ENCODE measurements at regions not wholly inside any gene's neighbourhood (a gene's known extent, or its start where the extent isn't known, plus 50 kb on each side); places are given as distances from the start of the nearest gene placed in this dataset.

DNA sequence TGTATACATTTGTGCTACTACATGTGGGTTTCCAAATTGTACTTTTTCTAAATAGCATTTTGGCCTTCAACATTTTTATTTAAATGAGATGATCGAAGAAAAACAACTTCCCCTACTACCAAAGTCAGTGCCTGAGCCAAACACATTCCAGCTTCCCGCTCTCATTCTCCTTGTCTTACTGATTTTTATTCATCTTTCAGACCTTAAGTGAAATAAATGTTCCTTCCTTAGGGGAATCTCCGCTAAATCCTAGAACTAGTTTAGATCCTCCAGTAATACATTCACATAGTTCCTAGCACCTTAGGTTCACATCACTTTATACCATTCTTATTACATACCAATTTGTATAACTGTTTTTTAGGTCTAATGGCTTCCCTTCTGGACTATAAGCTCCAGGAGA, 122.3 kb upstream of the COL3A1 start:
- Histone ChIP-seq H2AFZ (ENCODE audit: low read length) (no peak overlapping the region), H3K36me3 (ENCODE audit: control insufficient read depth, insufficient read depth, low read length) (no peaks in the 10 kb centered on the region), H3K27ac (ENCODE audit: insufficient read depth, low read length) (no peak overlapping the region), H3K4me3 (replicated peaks in 1 of 4; ENCODE audit: control extremely low read depth in 1 of 4, insufficient read depth in 1 of 4, low read depth in 3 of 4, low read length in 4 of 4) (no peak overlapping the region), H3K9me3 (ENCODE audit: control insufficient read depth, insufficient read depth, low read depth, low read length) (no peaks in the 10 kb centered on the region), H3K27me3 (ENCODE audit: control insufficient read depth, insufficient read depth, low read length) (no peaks in the 10 kb centered on the region), H3K4me1 (ENCODE audit: control insufficient read depth, extremely low read depth, insufficient read depth, low read length) (peaks cover 5% of the 10 kb centered on the region), H3K79me2 (ENCODE audit: control insufficient read depth, insufficient read depth, low read length) (no peaks in the 10 kb centered on the region), H3K9ac (ENCODE audit: insufficient read depth, low read length) (no peak overlapping the region), H4K20me1 (ENCODE audit: control insufficient read depth, extremely low read depth, insufficient read depth, low read length) (no peaks in the 10 kb centered on the region), H3K4me2 (ENCODE audit: extremely low read depth, insufficient read depth, low read length) (no peak overlapping the region)
- no peak for TF ChIP-seq EZH2 (IDR thresholded peaks at IDR 0.05; ENCODE audit: low read length, missing control alignments)
- TF ChIP-seq CTCF (conservative IDR thresholded peaks at IDR 0.05 in 1 of 2, IDR thresholded peaks at IDR 0.05 in 1 of 2; ENCODE audit: low read depth in 1 of 2, low read length in 2 of 2): no peak
- DNase-seq (ENCODE audit: low read depth in 2 of 2): peak in 1 of 2 donors; percentile 8

DNA sequence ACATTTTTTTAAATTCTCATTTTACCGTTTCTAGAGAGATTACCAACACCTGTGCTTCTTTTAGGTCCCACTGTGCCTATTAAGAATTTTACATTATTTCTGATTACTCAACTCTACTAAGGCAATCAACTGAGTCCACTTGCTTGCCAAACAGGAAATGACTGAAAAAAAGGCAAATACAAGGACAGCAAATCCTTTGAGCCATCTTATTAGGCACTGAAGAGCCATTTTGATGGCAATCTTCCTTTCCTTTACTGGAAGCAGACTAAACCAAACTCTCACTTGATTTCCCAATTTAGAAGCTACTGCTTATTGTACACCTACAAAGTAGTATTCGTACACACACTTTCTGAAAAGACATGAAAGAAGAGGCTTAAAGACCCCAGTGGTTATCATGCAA, 121.4 kb upstream of the COL3A1 start:
- H4K20me1 ChIP-seq (ENCODE audit: control insufficient read depth, extremely low read depth, insufficient read depth, low read length): no peaks in the 10 kb centered on the region
- peak overlapping the region; percentile 44 for H3K4me2 ChIP-seq (ENCODE audit: extremely low read depth, insufficient read depth, low read length)
- no peak overlapping the region for H3K4me3 ChIP-seq (replicated peaks in 1 of 4; ENCODE audit: control extremely low read depth in 1 of 4, insufficient read depth in 1 of 4, low read depth in 3 of 4, low read length in 4 of 4)
- no peak overlapping the region for H3K9ac ChIP-seq (ENCODE audit: insufficient read depth, low read length)
- no peaks in the 10 kb centered on the region for H3K27me3 ChIP-seq (ENCODE audit: control insufficient read depth, insufficient read depth, low read length)
- H3K9me3 ChIP-seq (ENCODE audit: control insufficient read depth, insufficient read depth, low read depth, low read length): no peaks in the 10 kb centered on the region
- peak; percentile 20 to 47 for DNase-seq (ENCODE audit: low read depth in 2 of 2)
- no peak for TF ChIP-seq CTCF (conservative IDR thresholded peaks at IDR 0.05 in 1 of 2, IDR thresholded peaks at IDR 0.05 in 1 of 2; ENCODE audit: low read depth in 1 of 2, low read length in 2 of 2)
- no peak for TF ChIP-seq EZH2 (IDR thresholded peaks at IDR 0.05; ENCODE audit: low read length, missing control alignments)
- no peaks in the 10 kb centered on the region for H3K79me2 ChIP-seq (ENCODE audit: control insufficient read depth, insufficient read depth, low read length)
- no peak overlapping the region for H2AFZ ChIP-seq (ENCODE audit: low read length)
- H3K36me3 ChIP-seq (ENCODE audit: control insufficient read depth, insufficient read depth, low read length): no peaks in the 10 kb centered on the region
- peak overlapping the region; percentile 73 for H3K27ac ChIP-seq (ENCODE audit: insufficient read depth, low read length)
- peaks cover 5% of the 10 kb centered on the region for H3K4me1 ChIP-seq (ENCODE audit: control insufficient read depth, extremely low read depth, insufficient read depth, low read length)

DNA sequence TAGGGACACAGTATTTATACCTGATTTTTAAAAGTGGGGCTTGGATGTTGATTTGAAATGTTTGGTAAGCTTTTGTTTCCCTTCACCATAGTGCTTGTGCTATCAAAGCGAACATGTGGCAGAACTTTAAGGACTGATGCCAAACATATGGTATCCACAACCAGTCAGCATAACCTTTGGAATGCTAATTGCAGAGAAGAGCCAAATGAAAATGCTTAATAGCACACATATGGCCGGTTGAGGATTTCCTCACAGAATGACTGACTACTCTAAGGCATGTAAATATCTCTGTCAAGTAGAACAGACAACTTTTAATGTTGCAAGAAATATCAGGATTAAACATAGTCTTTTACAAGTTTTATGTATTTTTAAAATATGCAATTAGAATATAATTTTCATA, 120.9 kb upstream of the COL3A1 start:
- no peak overlapping the region for H3K9ac ChIP-seq (ENCODE audit: insufficient read depth, low read length)
- H3K4me3 ChIP-seq (replicated peaks in 1 of 4; ENCODE audit: control extremely low read depth in 1 of 4, insufficient read depth in 1 of 4, low read depth in 3 of 4, low read length in 4 of 4): no peak overlapping the region
- H3K9me3 ChIP-seq (ENCODE audit: control insufficient read depth, insufficient read depth, low read depth, low read length): no peaks in the 10 kb centered on the region
- peaks cover 5% of the 10 kb centered on the region for H3K4me1 ChIP-seq (ENCODE audit: control insufficient read depth, extremely low read depth, insufficient read depth, low read length)
- H3K79me2 ChIP-seq (ENCODE audit: control insufficient read depth, insufficient read depth, low read length): no peaks in the 10 kb centered on the region
- no peak overlapping the region for H2AFZ ChIP-seq (ENCODE audit: low read length)
- H4K20me1 ChIP-seq (ENCODE audit: control insufficient read depth, extremely low read depth, insufficient read depth, low read length): no peaks in the 10 kb centered on the region
- H3K27ac ChIP-seq (ENCODE audit: insufficient read depth, low read length): peak overlapping the region; percentile 73
- TF ChIP-seq CTCF (conservative IDR thresholded peaks at IDR 0.05 in 1 of 2, IDR thresholded peaks at IDR 0.05 in 1 of 2; ENCODE audit: low read depth in 1 of 2, low read length in 2 of 2) (no peak), EZH2 (IDR thresholded peaks at IDR 0.05; ENCODE audit: low read length, missing control alignments) (no peak)
- H3K4me2 ChIP-seq (ENCODE audit: extremely low read depth, insufficient read depth, low read length): peak overlapping the region; percentile 44
- H3K27me3 ChIP-seq (ENCODE audit: control insufficient read depth, insufficient read depth, low read length): no peaks in the 10 kb centered on the region
- H3K36me3 ChIP-seq (ENCODE audit: control insufficient read depth, insufficient read depth, low read length): no peaks in the 10 kb centered on the region
- DNase-seq (ENCODE audit: low read depth in 2 of 2): peak; percentile 91 to 97
